T-cell (primary cell): ENCODE measurements at regions not wholly inside any gene's neighbourhood (a gene's known extent, or its start where the extent isn't known, plus 50 kb on each side); places are given as distances from the start of the nearest gene placed in this dataset.

Experiments
- ATAC-seq, 4 experiments: fragments of 200-7000 bp in 3 of 4; fragments of 150-1000 bp in 1 of 4; cut with Tn5 transposase; replicated peaks in 1 of 4; 1 replicate in 3 of 4; 2 replicates in 1 of 4; pipeline ENCODE4 v1.10.0; 2021; ENCODE audit warnings: moderate library complexity in 3 of 4, mild to moderate bottlenecking in 2 of 4, moderate number of reproducible peaks in 1 of 4
- CTCF ChIA-PET, 2 donors: fragments of 300-600 bp; sonication (Branson Sonifier 250); formaldehyde crosslinking; loops; one replicate each; lab custom pipeline; 2022; ENCODE audit warnings: antibody characterized with exemption in 2 of 2; lab: Charles Lee
- POLR2A ChIA-PET, 2 donors: fragments of 300-600 bp; sonication (Branson Sonifier 250); formaldehyde crosslinking; loops; one replicate each; lab custom pipeline; 2022; ENCODE audit warnings: antibody characterized with exemption in 2 of 2; lab: Charles Lee
- DNase-seq, 35 experiments: peaks; one replicate each; pipeline versions ENCODE4 v3.0.0 to v3.0.0-alpha.2; 2013 to 2023
- H3K27ac ChIP-seq: one replicate; pipeline ENCODE4 v1.5.1; 2013; ENCODE audit warnings: low read length
- H3K27me3 ChIP-seq, 2 experiments: replicated peaks in 1 of 2; 1 replicate in 1 of 2; 2 replicates in 1 of 2; pipeline versions ENCODE4 v1.6.1 to v1.7.0; 2013; ENCODE audit warnings: low read length in 1 of 2, mixed read lengths in 1 of 2; ENCODE audit not compliant: control insufficient read depth in 2 of 2, insufficient read depth in 2 of 2; ENCODE audit errors: extremely low read depth in 1 of 2
- H3K36me3 ChIP-seq, 2 donors: 1 replicate in 1 of 2; 2 replicates in 1 of 2; pipeline versions ENCODE4 v1.6.1 to v1.7.0; 2013; ENCODE audit warnings: low read length in 1 of 2; ENCODE audit not compliant: control insufficient read depth in 2 of 2, insufficient read depth in 1 of 2; ENCODE audit errors: extremely low read depth in 1 of 2
- H3K4me1 ChIP-seq, 2 experiments: 1 replicate in 1 of 2; 2 replicates in 1 of 2; pipeline versions ENCODE4 v1.6.1 to v1.7.0; 2013; ENCODE audit warnings: low read length in 2 of 2, mixed read lengths in 1 of 2; ENCODE audit not compliant: insufficient read depth in 2 of 2, control insufficient read depth in 1 of 2; ENCODE audit errors: extremely low read depth in 1 of 2
- H3K4me3 ChIP-seq, 2 donors: 1 replicate in 1 of 2; 2 replicates in 1 of 2; pipeline versions ENCODE4 v1.5.1 to v1.7.0; 2013; ENCODE audit warnings: mild to moderate bottlenecking in 2 of 2, low read length in 1 of 2, moderate library complexity in 1 of 2; ENCODE audit not compliant: control insufficient read depth in 1 of 2; ENCODE audit errors: extremely low read depth in 1 of 2
- H3K9me3 ChIP-seq: 2 replicates; pipeline ENCODE4 v1.7.0; 2013
- H3K27ac Mint-ChIP-seq, 2 donors: one replicate each; pipeline ENCODE4 v1.8.0; 2020 to 2021; ENCODE audit warnings: mild to moderate bottlenecking in 2 of 2, mixed read lengths in 2 of 2
- H3K27me3 Mint-ChIP-seq, 2 donors: one replicate each; pipeline ENCODE4 v1.8.0; 2021 to 2022; ENCODE audit warnings: mixed read lengths in 2 of 2
- H3K36me3 Mint-ChIP-seq: one replicate; pipeline ENCODE4 v1.8.0; 2021; ENCODE audit warnings: mixed read lengths
- H3K4me1 Mint-ChIP-seq, 3 donors: one replicate each; pipeline ENCODE4 v1.8.0; 2020 to 2022; ENCODE audit warnings: mixed read lengths in 3 of 3, mild to moderate bottlenecking in 1 of 3
- H3K4me3 Mint-ChIP-seq, 3 donors: one replicate each; pipeline ENCODE4 v1.8.0; 2020 to 2022; ENCODE audit warnings: mild to moderate bottlenecking in 3 of 3, mixed read lengths in 3 of 3, moderate library complexity in 3 of 3
- H3K9me3 Mint-ChIP-seq, 3 donors: one replicate each; pipeline ENCODE4 v1.8.0; 2020 to 2022; ENCODE audit warnings: mixed read lengths in 3 of 3
- WGBS: methylation state at CpG from one replicate; pipeline ENCODE4 v1.1.5; 2013; ENCODE audit warnings: missing lambda C conversion rate; ENCODE audit not compliant: insufficient coverage; 5-methylcytosine and 5-hydroxymethylcytosine counted together

GRCh38 chr10:113368666-113369364 lies 184.0 kb upstream of the HABP2 start:
- WGBS: 53% methylated on average over 2 of the region's 6 CpGs
- Histone ChIP-seq H3K36me3 (no peaks in the 10 kb centered on the region), H3K9me3 (no peaks in the 10 kb centered on the region), H3K27ac (no peak overlapping the region), H3K27me3 (no peaks in the 10 kb centered on the region), H3K4me3 (no peak overlapping the region), H3K4me1 (no peaks in the 10 kb centered on the region)
- ATAC-seq (no peak), DNase-seq (no peak)
- H3K36me3 Mint-ChIP-seq: no peaks in the 10 kb centered on the region
- peaks cover 3 to 4% of the 10 kb centered on the region in 2 donors for H3K27me3 Mint-ChIP-seq
- peaks cover 0 to 2% (median 0%) of the 10 kb centered on the region in 3 donors for H3K4me1 Mint-ChIP-seq
- ChIA-PET CTCF (no interaction called here), POLR2A (no interaction called here)
- no peak overlapping the region for H3K27ac Mint-ChIP-seq
- peaks cover 0 to 4% (median 0%) of the 10 kb centered on the region in 3 donors for H3K9me3 Mint-ChIP-seq
- no peak overlapping the region for H3K4me3 Mint-ChIP-seq

- Histone ChIP-seq H3K4me3 (no peak overlapping the region), H3K9me3 (no peaks in the 10 kb centered on the region), H3K4me1 (no peaks in the 10 kb centered on the region), H3K27ac (no peak overlapping the region), H3K36me3 (no peaks in the 10 kb centered on the region), H3K27me3 (no peaks in the 10 kb centered on the region)
- DNase-seq: no peak
- ATAC-seq: no peak
- peaks cover 0 to 4% (median 0%) of the 10 kb centered on the region in 3 donors for H3K9me3 Mint-ChIP-seq
- H3K27ac Mint-ChIP-seq: no peak overlapping the region
- H3K36me3 Mint-ChIP-seq: no peaks in the 10 kb centered on the region
- WGBS: 63% methylated on average over 3 of the region's 5 CpGs
- H3K4me1 Mint-ChIP-seq: peaks cover 0 to 2% (median 0%) of the 10 kb centered on the region in 3 donors
- peaks cover 3 to 4% of the 10 kb centered on the region in 2 donors for H3K27me3 Mint-ChIP-seq
- ChIA-PET CTCF (no interaction called here), POLR2A (no interaction called here)
- H3K4me3 Mint-ChIP-seq: no peak overlapping the region
Measured at GRCh38 chr10:113369365-113369694, 183.5 kb upstream of the HABP2 start.

DNA sequence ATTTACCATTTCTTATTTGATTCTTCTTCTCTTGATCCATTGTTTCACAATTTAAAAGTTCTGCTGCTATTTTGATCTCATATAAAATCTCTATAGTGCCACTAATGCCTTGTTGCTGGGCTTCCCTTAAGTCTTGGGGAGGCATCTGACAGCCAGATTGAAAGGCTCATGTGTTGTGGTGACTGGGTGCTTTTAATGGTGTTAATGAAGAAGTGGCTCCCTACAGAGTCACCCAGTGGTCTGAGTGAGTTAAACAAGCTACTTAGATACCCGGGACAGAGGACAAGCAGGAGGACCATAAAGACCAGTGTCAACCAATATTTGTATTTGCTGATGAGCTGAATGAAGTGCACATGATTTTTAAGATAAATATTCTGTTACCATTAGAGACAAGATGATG lies 176.4 kb upstream of the HABP2 start:
- WGBS: no CpG with 5 or more reads among the region's 1 CpG
- Mint-ChIP-seq H3K27ac (no peak overlapping the region), H3K4me1 (peaks cover 1 to 4% (median 4%) of the 10 kb centered on the region in 3 donors), H3K27me3 (peaks cover 2 to 8% of the 10 kb centered on the region in 2 donors), H3K36me3 (no peaks in the 10 kb centered on the region), H3K9me3 (no peaks in the 10 kb centered on the region), H3K4me3 (no peak overlapping the region)
- Histone ChIP-seq H3K27ac (no peak overlapping the region), H3K27me3 (no peaks in the 10 kb centered on the region), H3K36me3 (no peaks in the 10 kb centered on the region), H3K4me3 (no peak overlapping the region), H3K9me3 (no peaks in the 10 kb centered on the region), H3K4me1 (peaks cover 1 to 3% of the 10 kb centered on the region in 2 experiments)
- POLR2A ChIA-PET: no interaction called here
- CTCF ChIA-PET: interaction anchor here (0.5 to 1.9 kb wide), 2 partner anchors 9 to 652 kb away, joined by 5 to 7 read pairs; no protein-coding TSS in a partner anchor
- DNase-seq (no peak), ATAC-seq (no peak)

GRCh38 chr10:113379091-113379490 lies 173.8 kb upstream of the HABP2 start:
- no peak overlapping the region for H3K4me3 ChIP-seq
- DNase-seq (no peak), ATAC-seq (no peak)
- H3K36me3 ChIP-seq: no peaks in the 10 kb centered on the region
- Mint-ChIP-seq H3K4me1 (peaks cover 20 to 22% (median 20%) of the 10 kb centered on the region in 3 donors), H3K27me3 (peaks cover 2 to 5% of the 10 kb centered on the region in 2 donors), H3K9me3 (no peaks in the 10 kb centered on the region), H3K27ac (no peak overlapping the region), H3K36me3 (no peaks in the 10 kb centered on the region), H3K4me3 (no peak overlapping the region)
- no CpG with 5 or more reads among the region's 1 CpG for WGBS
- ChIA-PET CTCF (no interaction called here), POLR2A (interaction anchor here in 1 of 2 donors (0.6 kb wide), 1 partner anchor 1576 kb away, joined by 3 read pairs; no protein-coding TSS in a partner anchor)
- H3K4me1 ChIP-seq: peaks cover 9 to 10% of the 10 kb centered on the region in 2 experiments
- no peak overlapping the region for H3K27ac ChIP-seq
- no peaks in the 10 kb centered on the region for H3K27me3 ChIP-seq
- no peaks in the 10 kb centered on the region for H3K9me3 ChIP-seq

DNA sequence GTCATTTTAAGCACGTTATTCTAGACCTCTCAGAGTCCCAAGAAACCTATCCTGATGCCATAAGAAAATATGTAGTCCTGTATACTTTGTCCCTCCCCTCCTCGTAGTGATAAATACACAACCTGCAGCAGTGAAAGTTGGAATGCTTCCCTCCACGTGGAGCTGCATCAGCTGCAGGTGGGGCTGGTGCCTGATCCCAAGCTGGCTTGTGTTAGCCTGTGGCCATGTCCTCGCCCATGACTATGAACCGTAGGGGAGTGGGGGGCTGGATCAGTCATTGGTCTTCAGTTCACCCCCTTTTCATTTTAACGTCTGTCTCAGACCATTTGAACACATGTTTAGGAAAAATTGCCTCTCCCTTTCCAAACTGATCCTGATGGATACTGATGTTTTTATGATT lies 171.4 kb upstream of the HABP2 start:
- Histone ChIP-seq H3K27me3 (peaks cover 0 to 4% of the 10 kb centered on the region in 2 experiments), H3K36me3 (no peaks in the 10 kb centered on the region), H3K27ac (peak overlapping the region; percentile 82), H3K9me3 (no peaks in the 10 kb centered on the region), H3K4me3 (no peak overlapping the region), H3K4me1 (peaks cover 9 to 16% of the 10 kb centered on the region in 2 experiments)
- H3K36me3 Mint-ChIP-seq: no peaks in the 10 kb centered on the region
- ChIA-PET POLR2A (no interaction called here), CTCF (interaction anchor here in 1 of 2 donors (0.6 kb wide), 1 partner anchor 125 kb away, joined by 3 read pairs; no protein-coding TSS in a partner anchor)
- peaks cover under 1 to 5% of the 10 kb centered on the region in 2 donors for H3K27me3 Mint-ChIP-seq
- peak overlapping the region; percentile 95 to 98 for H3K27ac Mint-ChIP-seq
- peak in 1 of 35 experiments; percentile 2 for DNase-seq
- 67% methylated on average over 1 of the region's 6 CpGs for whole genome bisulfite sequencing
- peak overlapping the region; percentile 77 to 84 (median 82) for H3K4me3 Mint-ChIP-seq
- H3K9me3 Mint-ChIP-seq: no peaks in the 10 kb centered on the region
- no peak for ATAC-seq
- peaks cover 28 to 34% (median 32%) of the 10 kb centered on the region in 3 donors for H3K4me1 Mint-ChIP-seq

DNA sequence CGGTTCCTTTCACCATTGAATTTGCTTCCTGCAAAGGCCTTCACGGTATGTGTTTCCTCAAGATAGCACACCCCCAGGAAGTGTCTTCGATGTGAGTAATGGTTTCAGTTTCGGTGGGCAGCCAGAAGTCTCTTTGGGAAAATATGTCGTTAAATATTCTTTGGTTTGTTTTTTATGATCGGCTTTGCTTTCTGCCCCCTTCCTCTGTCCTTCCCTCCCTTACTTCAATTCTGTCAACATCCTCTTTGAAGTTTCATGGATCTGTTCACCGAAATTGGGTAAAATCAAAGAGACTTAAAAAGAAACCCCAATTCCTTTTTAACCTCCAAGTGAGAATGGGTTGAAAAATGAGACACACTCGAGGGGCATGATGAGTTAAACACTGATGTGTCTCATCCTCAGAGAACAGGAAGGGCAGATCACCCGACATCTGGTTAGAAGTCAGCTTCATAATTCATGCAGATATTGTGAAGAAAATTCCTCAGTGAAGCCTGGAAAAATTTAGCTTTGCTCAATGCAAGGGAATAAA lies 170.8 kb upstream of the HABP2 start:
- H3K27me3 ChIP-seq: peaks cover 0 to 4% of the 10 kb centered on the region in 2 experiments
- WGBS: 23% methylated on average over 2 of the region's 9 CpGs
- peak in 24 of 35 experiments; percentile 3 to 67 (median 17) for DNase-seq
- ChIA-PET CTCF (interaction anchor here (0.6 kb wide), 2 partner anchors 126 to 912 kb away, joined by 3 read pairs; no protein-coding TSS in a partner anchor), POLR2A (no interaction called here)
- H3K27ac Mint-ChIP-seq: peak overlapping the region; percentile 95 to 98
- H3K4me3 Mint-ChIP-seq: peak overlapping the region; percentile 77 to 84 (median 82)
- peak overlapping the region; percentile 46 to 74 for H3K4me3 ChIP-seq
- ATAC-seq: peak; percentile 62 to 81 (median 77)
- no peaks in the 10 kb centered on the region for H3K9me3 Mint-ChIP-seq
- H3K9me3 ChIP-seq: no peaks in the 10 kb centered on the region
- H3K36me3 ChIP-seq: no peaks in the 10 kb centered on the region
- H3K36me3 Mint-ChIP-seq: no peaks in the 10 kb centered on the region
- H3K4me1 Mint-ChIP-seq: peaks cover 28 to 34% (median 32%) of the 10 kb centered on the region in 3 donors
- peaks cover 9 to 16% of the 10 kb centered on the region in 2 experiments for H3K4me1 ChIP-seq
- peak overlapping the region; percentile 82 for H3K27ac ChIP-seq
- peaks cover 0 to 5% of the 10 kb centered on the region in 2 donors for H3K27me3 Mint-ChIP-seq
